Stomach (tissue), 4 donors: ENCODE measurements at regions not wholly inside any gene's neighbourhood (a gene's known extent, or its start where the extent isn't known, plus 50 kb on each side); places are given as distances from the start of the nearest gene placed in this dataset.

ENCODE experiments used
- CTCF ChIP-seq, 7 experiments: fragments of 450-650 bp in 4 of 7; fragments of 200-600 bp in 3 of 7; sonication (generic) in 3 of 7; IDR thresholded peaks; one replicate each; pipeline ENCODE4 v1.5.1; 2016 to 2019; ENCODE audit warnings: antibody characterized with exemption in 7 of 7, control low read depth in 2 of 7, mild to moderate bottlenecking in 1 of 7
- EP300 ChIP-seq: sonication (generic); formaldehyde crosslinking; IDR thresholded peaks from one replicate; pipeline ENCODE4 v1.6.1; 2017; ENCODE audit warnings: antibody characterized with exemption
- POLR2A ChIP-seq, 4 donors: fragments of 450-650 bp; IDR thresholded peaks; one replicate each; pipeline ENCODE4 v1.6.1; 2016; ENCODE audit warnings: antibody characterized with exemption in 4 of 4, control low read depth in 2 of 4, mild to moderate bottlenecking in 1 of 4, moderate library complexity in 1 of 4

- TF ChIP-seq POLR2A (IDR thresholded peaks at IDR 0.05) (no peak), EP300 (no peak), CTCF (IDR thresholded peaks at IDR 0.05) (no peak)
Observed at GRCh38 chr2:167761465-167762136, 485.8 kb downstream of the STK39 start.
